Gastrocnemius medialis (tissue), 4 donors: ENCODE measurements at regions not wholly inside any gene's neighbourhood (a gene's known extent, or its start where the extent isn't known, plus 50 kb on each side); places are given as distances from the start of the nearest gene placed in this dataset.

Source experiments
- ATAC-seq, 2 donors: fragments of 150-250 bp; one replicate each; pipeline ENCODE4 v1.9.1; 2016
- DNase-seq, 2 donors: peaks; one replicate each; pipeline ENCODE4 v3.0.0-alpha.2; 2019
- H3K27ac ChIP-seq, 4 donors: fragments of 200-600 bp; sonication (generic); 1 replicate in 1 of 4; 2 replicates in 3 of 4; pipeline ENCODE4 v1.5.1; 2016 to 2018; ENCODE audit warnings: mild to moderate bottlenecking in 2 of 4, moderate library complexity in 1 of 4
- H3K27me3 ChIP-seq, 3 donors: fragments of 200-600 bp; sonication (generic) in 2 of 3; 1 replicate in 1 of 3; 2 replicates in 2 of 3; pipeline versions ENCODE4 v1.5.1 to v1.6.0; 2016 to 2019; ENCODE audit warnings: mild to moderate bottlenecking in 1 of 3, moderate library complexity in 1 of 3
- H3K36me3 ChIP-seq, 2 donors: fragments of 200-600 bp; sonication (generic) in 1 of 2; one replicate each; pipeline ENCODE4 v1.5.1; 2017 to 2018
- H3K4me1 ChIP-seq, 2 donors: fragments of 200-600 bp; sonication (generic) in 1 of 2; one replicate each; pipeline ENCODE4 v1.5.1; 2016 to 2017; ENCODE audit warnings: mild to moderate bottlenecking in 2 of 2
- H3K4me3 ChIP-seq, 4 donors: fragments of 200-600 bp; sonication (generic) in 3 of 4; 1 replicate in 1 of 4; 2 replicates in 3 of 4; pipeline ENCODE4 v1.5.1; 2016 to 2019; ENCODE audit warnings: mild to moderate bottlenecking in 2 of 4
- H3K9me3 ChIP-seq, 3 donors: fragments of 200-600 bp; sonication (generic) in 2 of 3; 1 replicate in 1 of 3; 2 replicates in 2 of 3; pipeline ENCODE4 v1.5.1; 2016 to 2019
- POLR2A ChIP-seq, 2 donors: fragments of 450-650 bp; IDR thresholded peaks; one replicate each; pipeline ENCODE4 v1.6.1; 2017; ENCODE audit warnings: antibody characterized with exemption in 2 of 2, mild to moderate bottlenecking in 2 of 2, moderate library complexity in 2 of 2
- in situ Hi-C, 4 donors: fragments of 200-750 bp; cut with MboI; loops; one replicate each; pipeline versions ENCODE4 v1.15.0 to v1.8.0; 2017; ENCODE audit warnings: low sequenced_read_pairs in 4 of 4
- intact Hi-C: fragments of 100-400 bp; cut with DNase I; formaldehyde crosslinking; loops from one replicate; pipeline ENCODE4 v1.15.1; 2023; ENCODE audit warnings: low total_unique reads
- TF ChIP-seq, protein P1 (sequence below), 5 experiments: fragments of 450-650 bp in 3 of 5; fragments of 200-600 bp in 2 of 5; sonication (generic) in 2 of 5; IDR thresholded peaks in 4 of 5; conservative IDR thresholded peaks in 1 of 5; 1 replicate in 4 of 5; 2 replicates in 1 of 5; pipeline ENCODE4 v1.5.1; 2016 to 2019; ENCODE audit warnings: antibody characterized with exemption in 5 of 5, mild to moderate bottlenecking in 3 of 5, moderate library complexity in 3 of 5

DNA sequence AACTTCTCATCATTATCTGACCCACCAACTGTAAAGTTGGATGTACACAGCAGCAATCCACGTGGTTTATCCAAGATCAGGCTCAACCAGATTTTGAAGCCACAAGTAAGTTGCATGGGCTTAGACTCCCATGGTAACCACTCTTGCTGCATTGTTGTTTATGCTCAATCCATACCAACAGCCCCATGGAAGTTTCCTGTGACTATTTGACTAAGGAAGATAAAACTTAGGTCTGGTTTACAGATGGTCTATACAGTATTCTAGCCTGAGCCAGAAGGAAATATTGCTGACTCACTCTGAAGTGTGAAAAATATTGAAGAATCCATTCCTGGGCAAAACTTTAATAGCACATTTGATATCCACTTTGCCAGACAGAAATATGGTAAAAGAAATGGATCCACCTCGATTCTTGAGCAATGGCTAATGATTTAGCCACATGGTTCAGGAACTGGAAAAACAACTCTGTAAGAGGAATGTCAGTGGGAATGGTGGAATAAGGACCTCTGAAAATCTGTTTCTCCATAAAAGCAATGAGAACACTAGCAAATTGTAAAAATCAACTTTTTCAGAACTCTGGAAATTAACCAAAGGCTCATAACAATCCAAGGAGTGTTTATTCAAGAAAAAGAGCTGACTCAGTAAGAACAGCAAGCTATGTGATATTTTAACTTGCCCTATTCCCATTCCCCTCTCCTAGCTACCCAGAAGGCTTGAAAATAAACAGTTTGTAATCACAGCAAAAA lies 162.9 kb upstream of the STT3B start:
- TF ChIP-seq POLR2A (IDR thresholded peaks at IDR 0.05): no peak
- intact Hi-C loops (no loop called here), in situ Hi-C loops (no loop called here)
- Histone ChIP-seq H3K27ac (no peak overlapping the region), H3K4me3 (no peak overlapping the region), H3K27me3 (no peaks in the 10 kb centered on the region), H3K4me1 (no peaks in the 10 kb centered on the region), H3K36me3 (no peaks in the 10 kb centered on the region), H3K9me3 (no peaks in the 10 kb centered on the region)
- no peak for DNase-seq
- no peak for ATAC-seq

DNA sequence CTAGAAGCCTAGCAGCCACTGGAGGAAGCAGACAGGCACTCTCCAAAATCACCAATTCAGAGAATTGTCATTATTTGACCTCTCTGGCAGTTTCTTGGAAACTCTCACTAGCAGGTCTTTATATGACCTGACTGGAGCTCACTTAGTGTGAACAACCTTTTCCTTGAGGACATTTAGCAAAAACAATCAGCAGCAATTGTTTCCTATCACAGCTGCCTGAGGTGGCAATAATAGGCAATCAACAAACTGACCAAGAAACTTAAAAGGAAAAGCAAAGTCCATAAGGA lies 162.4 kb upstream of the STT3B start:
- H3K27me3 ChIP-seq: no peaks in the 10 kb centered on the region
- ATAC-seq: no peak
- intact Hi-C loops: no loop called here

DNA sequence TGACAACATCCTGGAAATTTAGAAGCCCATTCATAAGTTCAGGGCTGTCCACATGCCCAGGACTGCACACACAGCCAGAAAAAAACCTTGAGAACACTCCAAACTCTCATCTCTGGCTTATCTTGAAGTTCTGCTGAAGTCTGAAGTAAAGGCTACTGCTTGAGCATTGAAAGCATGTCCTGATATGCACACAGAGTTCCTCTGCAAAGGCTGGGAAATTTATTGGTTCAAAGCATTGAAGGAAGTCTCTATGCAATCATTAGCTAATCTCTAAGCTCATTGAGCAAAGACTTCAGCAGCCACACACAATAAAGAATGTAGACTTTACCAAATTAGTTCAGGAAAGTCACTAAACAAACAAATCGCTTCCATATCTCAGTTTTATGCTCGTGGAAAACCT lies 162.0 kb upstream of the STT3B start:
- no peak overlapping the region for H3K4me3 ChIP-seq
- in situ Hi-C loops (no loop called here), intact Hi-C loops (no loop called here)

More for the DNA sequence above, 162.4 kb upstream of the STT3B start:
- H3K4me1 ChIP-seq: no peaks in the 10 kb centered on the region
- no peak overlapping the region for H3K4me3 ChIP-seq
- no peaks in the 10 kb centered on the region for H3K36me3 ChIP-seq
- in situ Hi-C loops: no loop called here
- H3K27ac ChIP-seq: no peak overlapping the region
- no peak for DNase-seq
- no peak for TF ChIP-seq POLR2A (IDR thresholded peaks at IDR 0.05)
- TF ChIP-seq, protein P1, sequence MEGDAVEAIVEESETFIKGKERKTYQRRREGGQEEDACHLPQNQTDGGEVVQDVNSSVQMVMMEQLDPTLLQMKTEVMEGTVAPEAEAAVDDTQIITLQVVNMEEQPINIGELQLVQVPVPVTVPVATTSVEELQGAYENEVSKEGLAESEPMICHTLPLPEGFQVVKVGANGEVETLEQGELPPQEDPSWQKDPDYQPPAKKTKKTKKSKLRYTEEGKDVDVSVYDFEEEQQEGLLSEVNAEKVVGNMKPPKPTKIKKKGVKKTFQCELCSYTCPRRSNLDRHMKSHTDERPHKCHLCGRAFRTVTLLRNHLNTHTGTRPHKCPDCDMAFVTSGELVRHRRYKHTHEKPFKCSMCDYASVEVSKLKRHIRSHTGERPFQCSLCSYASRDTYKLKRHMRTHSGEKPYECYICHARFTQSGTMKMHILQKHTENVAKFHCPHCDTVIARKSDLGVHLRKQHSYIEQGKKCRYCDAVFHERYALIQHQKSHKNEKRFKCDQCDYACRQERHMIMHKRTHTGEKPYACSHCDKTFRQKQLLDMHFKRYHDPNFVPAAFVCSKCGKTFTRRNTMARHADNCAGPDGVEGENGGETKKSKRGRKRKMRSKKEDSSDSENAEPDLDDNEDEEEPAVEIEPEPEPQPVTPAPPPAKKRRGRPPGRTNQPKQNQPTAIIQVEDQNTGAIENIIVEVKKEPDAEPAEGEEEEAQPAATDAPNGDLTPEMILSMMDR (IDR thresholded peaks at IDR 0.05 in 4 of 5, conservative IDR thresholded peaks at IDR 0.05 in 1 of 5): no peak
- H3K9me3 ChIP-seq: no peaks in the 10 kb centered on the region

DNA sequence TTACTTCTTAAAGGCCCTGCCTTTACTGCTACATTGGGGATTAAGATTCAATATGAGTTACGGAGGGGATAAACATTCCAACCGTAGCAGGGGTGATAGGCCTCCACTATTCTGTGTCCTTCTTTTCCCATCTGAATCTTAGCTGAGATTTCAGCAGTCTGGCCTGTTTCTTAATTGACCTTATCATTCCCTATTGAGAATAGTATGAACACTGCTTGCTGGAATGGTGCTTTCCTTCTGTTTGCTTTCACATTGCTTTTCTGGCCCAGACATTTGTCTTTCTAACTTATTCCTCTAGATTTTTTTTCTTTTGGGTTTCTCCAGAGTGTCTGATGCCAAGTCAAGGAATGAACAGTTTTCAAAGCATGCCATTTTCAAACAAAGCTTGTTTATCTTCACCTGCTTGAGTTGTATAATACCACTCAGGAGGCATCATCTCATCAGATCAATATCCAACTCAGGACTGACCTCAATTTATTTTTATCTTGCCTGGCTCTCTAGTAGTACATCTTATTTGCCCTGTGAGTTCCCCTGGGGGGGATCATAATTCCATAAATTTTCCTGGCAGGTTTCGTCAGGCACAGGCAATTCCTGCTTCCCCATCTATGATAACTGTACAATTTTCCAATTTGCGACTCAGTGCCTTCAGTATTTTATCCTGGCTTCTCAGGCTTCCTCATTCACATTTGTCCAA lies 161.1 kb upstream of the STT3B start:
- Histone ChIP-seq H3K4me3 (no peak overlapping the region), H3K27me3 (no peaks in the 10 kb centered on the region), H3K36me3 (no peaks in the 10 kb centered on the region), H3K9me3 (no peaks in the 10 kb centered on the region), H3K4me1 (no peaks in the 10 kb centered on the region), H3K27ac (no peak overlapping the region)
- TF ChIP-seq, protein P1 (IDR thresholded peaks at IDR 0.05 in 4 of 5, conservative IDR thresholded peaks at IDR 0.05 in 1 of 5): no peak
- TF ChIP-seq POLR2A (IDR thresholded peaks at IDR 0.05): no peak
- in situ Hi-C loops: no loop called here
- ATAC-seq (no peak), DNase-seq (no peak)
- intact Hi-C loops: no loop called here

More for the DNA sequence above, 162.0 kb upstream of the STT3B start:
- no peak for DNase-seq
- TF ChIP-seq, protein P1 (IDR thresholded peaks at IDR 0.05 in 4 of 5, conservative IDR thresholded peaks at IDR 0.05 in 1 of 5): no peak
- no peak for TF ChIP-seq POLR2A (IDR thresholded peaks at IDR 0.05)
- Histone ChIP-seq H3K27me3 (no peaks in the 10 kb centered on the region), H3K27ac (no peak overlapping the region), H3K36me3 (no peaks in the 10 kb centered on the region), H3K4me1 (no peaks in the 10 kb centered on the region), H3K9me3 (no peaks in the 10 kb centered on the region)
- no peak for ATAC-seq

DNA sequence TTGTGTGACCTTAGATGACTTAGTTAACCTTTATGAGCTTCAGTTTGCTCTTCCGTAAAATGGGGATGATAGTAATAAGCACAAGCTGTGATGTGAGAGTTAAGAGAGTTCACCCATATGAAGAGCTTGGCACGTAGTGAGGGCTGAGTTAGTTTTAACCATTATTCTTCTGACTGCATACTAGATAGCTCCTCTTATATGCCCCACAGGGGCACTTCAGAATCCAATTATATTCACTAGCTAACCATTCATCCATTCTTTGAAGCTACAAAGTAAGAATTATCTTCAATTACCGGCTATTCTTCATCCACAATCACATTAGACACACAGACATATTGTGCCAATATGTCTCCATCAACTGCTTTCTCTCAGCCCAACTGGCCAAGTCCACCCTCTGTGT lies 159.0 kb upstream of the STT3B start:
- H3K27me3 ChIP-seq: no peaks in the 10 kb centered on the region
- no peaks in the 10 kb centered on the region for H3K4me1 ChIP-seq
- ATAC-seq (no peak), DNase-seq (no peak)
- H3K9me3 ChIP-seq: no peaks in the 10 kb centered on the region
- no peaks in the 10 kb centered on the region for H3K36me3 ChIP-seq
- no peak for TF ChIP-seq POLR2A (IDR thresholded peaks at IDR 0.05)
- TF ChIP-seq, protein P1 (IDR thresholded peaks at IDR 0.05 in 4 of 5, conservative IDR thresholded peaks at IDR 0.05 in 1 of 5): no peak
- intact Hi-C loops: no loop called here
- in situ Hi-C loops: no loop called here
- no peak overlapping the region for H3K27ac ChIP-seq
- H3K4me3 ChIP-seq: no peak overlapping the region
